Adrenal gland (tissue), 5 donors: ENCODE measurements at regions not wholly inside any gene's neighbourhood (a gene's known extent, or its start where the extent isn't known, plus 50 kb on each side); places are given as distances from the start of the nearest gene placed in this dataset.

Experiments
- POLR2A ChIP-seq, 2 donors: fragments of 450-650 bp; IDR thresholded peaks; one replicate each; pipeline ENCODE4 v1.6.1; 2017; ENCODE audit warnings: antibody characterized with exemption in 2 of 2, mild to moderate bottlenecking in 2 of 2, moderate library complexity in 1 of 2
- TF ChIP-seq, protein P1 (sequence below), 6 experiments: fragments of 450-650 bp in 4 of 6; fragments of 200-600 bp in 2 of 6; sonication (generic) in 1 of 6; IDR thresholded peaks; 1 replicate in 5 of 6; 2 replicates in 1 of 6; pipeline versions ENCODE4 v1.5.1 to v1.8.0; 2016 to 2021; ENCODE audit warnings: antibody characterized with exemption in 6 of 6, mild to moderate bottlenecking in 2 of 6, moderate library complexity in 1 of 6
- donor health status: DM: no; HTN: no; CAD: no.

DNA sequence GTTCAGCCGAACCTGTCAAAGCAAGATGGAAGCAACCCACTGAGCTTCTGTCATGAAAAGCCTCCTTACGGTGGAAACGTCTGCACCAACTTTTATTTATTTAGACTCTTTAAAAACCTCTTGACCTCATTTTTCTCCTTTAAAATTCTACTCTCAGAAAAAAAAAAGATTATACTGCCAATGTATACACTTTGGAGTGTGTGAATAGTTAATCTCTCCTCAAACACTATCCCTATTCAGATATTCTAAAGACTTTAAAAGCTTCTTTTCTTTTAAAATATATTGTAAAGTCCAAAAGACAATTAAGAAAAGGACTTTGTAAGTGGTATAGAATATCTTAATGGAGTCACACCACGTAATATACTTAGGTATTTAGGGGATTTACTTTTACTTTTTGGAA lies 335.2 kb upstream of the SEMA3D start:
- TF ChIP-seq, protein P1, sequence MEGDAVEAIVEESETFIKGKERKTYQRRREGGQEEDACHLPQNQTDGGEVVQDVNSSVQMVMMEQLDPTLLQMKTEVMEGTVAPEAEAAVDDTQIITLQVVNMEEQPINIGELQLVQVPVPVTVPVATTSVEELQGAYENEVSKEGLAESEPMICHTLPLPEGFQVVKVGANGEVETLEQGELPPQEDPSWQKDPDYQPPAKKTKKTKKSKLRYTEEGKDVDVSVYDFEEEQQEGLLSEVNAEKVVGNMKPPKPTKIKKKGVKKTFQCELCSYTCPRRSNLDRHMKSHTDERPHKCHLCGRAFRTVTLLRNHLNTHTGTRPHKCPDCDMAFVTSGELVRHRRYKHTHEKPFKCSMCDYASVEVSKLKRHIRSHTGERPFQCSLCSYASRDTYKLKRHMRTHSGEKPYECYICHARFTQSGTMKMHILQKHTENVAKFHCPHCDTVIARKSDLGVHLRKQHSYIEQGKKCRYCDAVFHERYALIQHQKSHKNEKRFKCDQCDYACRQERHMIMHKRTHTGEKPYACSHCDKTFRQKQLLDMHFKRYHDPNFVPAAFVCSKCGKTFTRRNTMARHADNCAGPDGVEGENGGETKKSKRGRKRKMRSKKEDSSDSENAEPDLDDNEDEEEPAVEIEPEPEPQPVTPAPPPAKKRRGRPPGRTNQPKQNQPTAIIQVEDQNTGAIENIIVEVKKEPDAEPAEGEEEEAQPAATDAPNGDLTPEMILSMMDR (IDR thresholded peaks at IDR 0.05): no peak
- no peak for TF ChIP-seq POLR2A (IDR thresholded peaks at IDR 0.05)
